Esophagus muscularis mucosa (tissue), 4 donors: ENCODE measurements at regions not wholly inside any gene's neighbourhood (a gene's known extent, or its start where the extent isn't known, plus 50 kb on each side); places are given as distances from the start of the nearest gene placed in this dataset.
"Not testable (repeated sequence)": the region's sequence is repeated elsewhere in the genome, so short reads cannot be mapped to it uniquely, and the experiment has no call there.

Experiments used
- CTCF ChIP-seq, 3 experiments: fragments of 200-600 bp in 2 of 3; fragments of 450-650 bp in 1 of 3; sonication (generic) in 2 of 3; IDR thresholded peaks; one replicate each; pipeline ENCODE4 v1.5.1; 2017 to 2019; ENCODE audit warnings: antibody characterized with exemption in 3 of 3, mild to moderate bottlenecking in 2 of 3, moderate library complexity in 1 of 3
- EP300 ChIP-seq: sonication (generic); formaldehyde crosslinking; IDR thresholded peaks from one replicate; pipeline ENCODE4 v1.6.1; 2017; ENCODE audit warnings: antibody characterized with exemption
- POLR2AphosphoS5 ChIP-seq, 2 donors: sonication (generic); formaldehyde crosslinking; IDR thresholded peaks; one replicate each; pipeline ENCODE4 v1.6.1; 2017; ENCODE audit warnings: antibody characterized with exemption in 2 of 2

- not testable (repeated sequence) for TF ChIP-seq EP300; CTCF (IDR thresholded peaks at IDR 0.05); POLR2AphosphoS5 (IDR thresholded peaks at IDR 0.05)
Observed at GRCh38 chr5:43824325-43824964, 221.5 kb downstream of the NNT start.
